HepG2 (cell line): ENCODE measurements at regions not wholly inside any gene's neighbourhood (a gene's known extent, or its start where the extent isn't known, plus 50 kb on each side); places are given as distances from the start of the nearest gene placed in this dataset.

Experiments
- CHD2 ChIP-seq: IDR thresholded peaks from 2 replicates; pipeline ENCODE4 v1.6.1; 2011; ENCODE audit warnings: low read depth, low read length, improper control_type of control experiment
- FOXA1 ChIP-seq, 2 experiments: fragments of 450-650 bp in 1 of 2; sonication (generic) in 1 of 2; formaldehyde crosslinking in 1 of 2; IDR thresholded peaks; 2 replicates each; pipeline versions ENCODE4 v1.4.0 to v1.6.1; 2016 to 2020; ENCODE audit warnings: missing genetic modification reagents in 1 of 2
- FOXP1 ChIP-seq, 2 experiments: fragments of 450-650 bp in 1 of 2; IDR thresholded peaks; 2 replicates each; pipeline ENCODE4 v1.6.1; 2017 to 2018; ENCODE audit warnings: antibody characterized with exemption in 1 of 2
- KLF16 ChIP-seq, 2 experiments: sonication (generic) in 1 of 2; formaldehyde crosslinking in 1 of 2; IDR thresholded peaks; 2 replicates each; pipeline versions ENCODE4 v1.6.1 to v1.8.0; 2016 to 2023; ENCODE audit warnings: missing genetic modification reagents in 2 of 2, missing compliant biosample characterization in 1 of 2
- MEIS2 ChIP-seq: sonication (generic); formaldehyde crosslinking; IDR thresholded peaks from 2 replicates; pipeline ENCODE4 v1.9.0; 2021; ENCODE audit warnings: mild to moderate bottlenecking, missing genetic modification reagents
- MIXL1 ChIP-seq: IDR thresholded peaks from 2 replicates; pipeline ENCODE4 v1.6.1; 2016
- MXI1 ChIP-seq: IDR thresholded peaks from 3 replicates; pipeline ENCODE4 v1.6.1; 2012; ENCODE audit warnings: low read depth, low read length, inconsistent platforms, borderline replicate concordance
- NFKB2 ChIP-seq: sonication (generic); formaldehyde crosslinking; IDR thresholded peaks from 2 replicates; pipeline ENCODE4 v1.4.0; 2020; ENCODE audit warnings: missing genetic modification reagents, borderline replicate concordance
- RBM22 ChIP-seq: fragments of 200-400 bp; formaldehyde crosslinking; optimal IDR thresholded peaks from 2 replicates; pipeline ENCODE3; 2017; ENCODE audit warnings: mild to moderate bottlenecking, low read length, moderate library complexity
- SIX1 ChIP-seq: sonication (generic); formaldehyde crosslinking; IDR thresholded peaks from 2 replicates; pipeline ENCODE4 v1.4.0; 2020; ENCODE audit warnings: missing genetic modification reagents, borderline replicate concordance
- SP2 ChIP-seq: sonication (generic); formaldehyde crosslinking; IDR thresholded peaks from 2 replicates; pipeline ENCODE4 v1.5.1; 2020; ENCODE audit warnings: mild to moderate bottlenecking, missing genetic modification reagents
- TRIM24 ChIP-seq: sonication (generic); formaldehyde crosslinking; IDR thresholded peaks from 2 replicates; pipeline ENCODE4 v1.8.0; 2022; ENCODE audit warnings: mild to moderate bottlenecking, missing genetic modification reagents
- ZMYM2 ChIP-seq: sonication (generic); formaldehyde crosslinking; IDR thresholded peaks from 2 replicates; pipeline ENCODE4 v1.8.0; 2022; ENCODE audit warnings: mild to moderate bottlenecking, missing genetic modification reagents
- ZSCAN25 ChIP-seq: sonication (generic); formaldehyde crosslinking; IDR thresholded peaks from 2 replicates; pipeline ENCODE4 v1.8.0; 2022; ENCODE audit warnings: mild to moderate bottlenecking, missing genetic modification reagents
- TF ChIP-seq, protein P1 (sequence below), 2 experiments: sonication (generic) in 1 of 2; formaldehyde crosslinking in 1 of 2; IDR thresholded peaks; 2 replicates each; pipeline versions ENCODE4 v1.4.0 to v1.6.1; 2016 to 2020; ENCODE audit warnings: borderline replicate concordance in 1 of 2, low read depth in 1 of 2, mild to moderate bottlenecking in 1 of 2, missing genetic modification reagents in 1 of 2
- TF ChIP-seq, protein P2 (sequence below): sonication (generic); formaldehyde crosslinking; conservative IDR thresholded peaks from 2 replicates; pipeline ENCODE4 v1.4.0; 2020; ENCODE audit warnings: missing genetic modification reagents
- TF ChIP-seq, protein P3 (sequence below): IDR thresholded peaks from 2 replicates; pipeline ENCODE4 v1.6.1; 2016; ENCODE audit warnings: low read depth, borderline replicate concordance
- TF ChIP-seq, protein P4 (sequence below): IDR thresholded peaks from 2 replicates; pipeline ENCODE4 v1.6.1; 2016; ENCODE audit warnings: mild to moderate bottlenecking
- TF ChIP-seq, protein P5 (sequence below): sonication (generic); formaldehyde crosslinking; IDR thresholded peaks from 2 replicates; pipeline ENCODE4 v1.4.0; 2020; ENCODE audit warnings: missing genetic modification reagents, mild to moderate bottlenecking, borderline replicate concordance

DNA sequence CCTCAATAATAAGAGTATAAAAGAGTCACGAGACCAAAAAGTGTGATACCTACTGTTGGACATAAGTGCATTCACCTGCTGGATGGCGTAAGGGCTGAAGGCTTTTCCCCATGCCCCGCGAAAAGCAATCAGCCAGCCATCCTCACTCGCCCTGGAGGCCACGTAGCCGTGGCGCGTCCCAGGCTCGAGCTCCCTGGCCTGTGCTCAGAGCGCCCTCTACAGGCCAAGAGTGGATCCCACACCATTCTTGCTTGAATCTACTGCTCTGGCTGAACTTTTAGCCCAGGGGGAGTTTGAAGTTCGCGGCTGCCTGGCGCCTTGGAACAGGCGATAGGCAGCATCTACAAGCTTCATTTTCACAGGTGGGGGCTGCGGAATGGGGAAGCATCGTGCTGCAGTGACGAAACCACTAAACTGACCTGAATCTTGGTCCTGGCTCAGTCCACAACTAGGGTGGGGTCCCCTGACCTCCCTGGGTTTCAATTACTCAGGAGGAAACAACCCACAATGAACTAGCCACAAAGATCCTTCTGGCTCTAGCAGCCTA, 70.3 kb upstream of the SERBP1 start (continued):
- TF ChIP-seq, protein P1, sequence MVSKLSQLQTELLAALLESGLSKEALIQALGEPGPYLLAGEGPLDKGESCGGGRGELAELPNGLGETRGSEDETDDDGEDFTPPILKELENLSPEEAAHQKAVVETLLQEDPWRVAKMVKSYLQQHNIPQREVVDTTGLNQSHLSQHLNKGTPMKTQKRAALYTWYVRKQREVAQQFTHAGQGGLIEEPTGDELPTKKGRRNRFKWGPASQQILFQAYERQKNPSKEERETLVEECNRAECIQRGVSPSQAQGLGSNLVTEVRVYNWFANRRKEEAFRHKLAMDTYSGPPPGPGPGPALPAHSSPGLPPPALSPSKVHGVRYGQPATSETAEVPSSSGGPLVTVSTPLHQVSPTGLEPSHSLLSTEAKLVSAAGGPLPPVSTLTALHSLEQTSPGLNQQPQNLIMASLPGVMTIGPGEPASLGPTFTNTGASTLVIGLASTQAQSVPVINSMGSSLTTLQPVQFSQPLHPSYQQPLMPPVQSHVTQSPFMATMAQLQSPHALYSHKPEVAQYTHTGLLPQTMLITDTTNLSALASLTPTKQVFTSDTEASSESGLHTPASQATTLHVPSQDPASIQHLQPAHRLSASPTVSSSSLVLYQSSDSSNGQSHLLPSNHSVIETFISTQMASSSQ (IDR thresholded peaks at IDR 0.05; ENCODE audit: low read depth): no peak
- TF ChIP-seq, protein P1 (CRISPR knock-in tag; IDR thresholded peaks at IDR 0.05; ENCODE audit: borderline replicate concordance): no peak
- TF ChIP-seq SIX1 (CRISPR knock-in tag) (no peak), MIXL1 (peak; percentile 51; the same call in 1 of the 2 replicates), KLF16 (CRISPR knock-in tag; IDR thresholded peaks at IDR 0.05) (0 out of 4 replicates have a peak, but pooled peaks of 1 of the 2 experiments have one; percentile 35), MXI1 (peak; percentile 36; the same call in 1 of the 3 replicates), RBM22 (no peak), CHD2 (no peak), FOXA1 (IDR thresholded peaks at IDR 0.05) (no peak), FOXA1 (CRISPR knock-in tag; IDR thresholded peaks at IDR 0.05) (peak; percentile 6; the same call in 1 of the 2 replicates), SP2 (no peak), TRIM24 (CRISPR knock-in tag) (no peak), ZSCAN25 (CRISPR knock-in tag) (no peak), ZMYM2 (CRISPR knock-in tag) (peak; percentile 71), MEIS2 (peak; percentile 34; the same call in 1 of the 2 replicates), FOXP1 (IDR thresholded peaks at IDR 0.05) (no peak), FOXP1 (CRISPR knock-in tag; IDR thresholded peaks at IDR 0.05) (no peak), NFKB2 (no peak)
- TF ChIP-seq, protein P2, sequence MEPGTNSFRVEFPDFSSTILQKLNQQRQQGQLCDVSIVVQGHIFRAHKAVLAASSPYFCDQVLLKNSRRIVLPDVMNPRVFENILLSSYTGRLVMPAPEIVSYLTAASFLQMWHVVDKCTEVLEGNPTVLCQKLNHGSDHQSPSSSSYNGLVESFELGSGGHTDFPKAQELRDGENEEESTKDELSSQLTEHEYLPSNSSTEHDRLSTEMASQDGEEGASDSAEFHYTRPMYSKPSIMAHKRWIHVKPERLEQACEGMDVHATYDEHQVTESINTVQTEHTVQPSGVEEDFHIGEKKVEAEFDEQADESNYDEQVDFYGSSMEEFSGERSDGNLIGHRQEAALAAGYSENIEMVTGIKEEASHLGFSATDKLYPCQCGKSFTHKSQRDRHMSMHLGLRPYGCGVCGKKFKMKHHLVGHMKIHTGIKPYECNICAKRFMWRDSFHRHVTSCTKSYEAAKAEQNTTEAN: no peak
- TF ChIP-seq, protein P3, sequence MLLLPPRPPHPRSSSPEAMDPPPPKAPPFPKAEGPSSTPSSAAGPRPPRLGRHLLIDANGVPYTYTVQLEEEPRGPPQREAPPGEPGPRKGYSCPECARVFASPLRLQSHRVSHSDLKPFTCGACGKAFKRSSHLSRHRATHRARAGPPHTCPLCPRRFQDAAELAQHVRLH (CRISPR knock-in tag): 0 out of 2 replicates have a peak, but pooled peaks have one; percentile 54
- TF ChIP-seq, protein P4, sequence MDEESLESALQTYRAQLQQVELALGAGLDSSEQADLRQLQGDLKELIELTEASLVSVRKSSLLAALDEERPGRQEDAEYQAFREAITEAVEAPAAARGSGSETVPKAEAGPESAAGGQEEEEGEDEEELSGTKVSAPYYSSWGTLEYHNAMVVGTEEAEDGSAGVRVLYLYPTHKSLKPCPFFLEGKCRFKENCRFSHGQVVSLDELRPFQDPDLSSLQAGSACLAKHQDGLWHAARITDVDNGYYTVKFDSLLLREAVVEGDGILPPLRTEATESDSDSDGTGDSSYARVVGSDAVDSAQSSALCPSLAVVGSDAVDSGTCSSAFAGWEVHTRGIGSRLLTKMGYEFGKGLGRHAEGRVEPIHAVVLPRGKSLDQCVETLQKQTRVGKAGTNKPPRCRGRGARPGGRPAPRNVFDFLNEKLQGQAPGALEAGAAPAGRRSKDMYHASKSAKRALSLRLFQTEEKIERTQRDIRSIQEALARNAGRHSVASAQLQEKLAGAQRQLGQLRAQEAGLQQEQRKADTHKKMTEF: 0 out of 2 replicates have a peak, but pooled peaks have one; percentile 22
- TF ChIP-seq, protein P5, sequence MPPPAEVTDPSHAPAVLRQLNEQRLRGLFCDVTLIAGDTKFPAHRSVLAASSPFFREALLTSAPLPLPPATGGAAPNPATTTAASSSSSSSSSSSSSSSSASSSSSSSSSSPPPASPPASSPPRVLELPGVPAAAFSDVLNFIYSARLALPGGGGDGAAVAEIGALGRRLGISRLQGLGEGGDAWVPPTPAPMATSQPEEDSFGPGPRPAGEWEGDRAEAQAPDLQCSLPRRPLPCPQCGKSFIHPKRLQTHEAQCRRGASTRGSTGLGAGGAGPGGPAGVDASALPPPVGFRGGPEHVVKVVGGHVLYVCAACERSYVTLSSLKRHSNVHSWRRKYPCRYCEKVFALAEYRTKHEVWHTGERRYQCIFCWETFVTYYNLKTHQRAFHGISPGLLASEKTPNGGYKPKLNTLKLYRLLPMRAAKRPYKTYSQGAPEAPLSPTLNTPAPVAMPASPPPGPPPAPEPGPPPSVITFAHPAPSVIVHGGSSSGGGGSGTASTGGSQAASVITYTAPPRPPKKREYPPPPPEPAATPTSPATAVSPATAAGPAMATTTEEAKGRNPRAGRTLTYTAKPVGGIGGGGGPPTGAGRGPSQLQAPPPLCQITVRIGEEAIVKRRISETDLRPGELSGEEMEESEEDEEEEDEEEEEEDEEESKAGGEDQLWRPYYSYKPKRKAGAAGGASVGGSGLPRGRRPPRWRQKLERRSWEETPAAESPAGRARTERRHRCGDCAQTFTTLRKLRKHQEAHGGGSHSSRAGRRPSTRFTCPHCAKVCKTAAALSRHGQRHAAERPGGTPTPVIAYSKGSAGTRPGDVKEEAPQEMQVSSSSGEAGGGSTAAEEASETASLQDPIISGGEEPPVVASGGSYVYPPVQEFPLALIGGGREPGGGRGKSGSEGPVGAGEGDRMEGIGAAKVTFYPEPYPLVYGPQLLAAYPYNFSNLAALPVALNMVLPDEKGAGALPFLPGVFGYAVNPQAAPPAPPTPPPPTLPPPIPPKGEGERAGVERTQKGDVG: no peak
